NCI-H2107 treated with DMSO at 0.1 percent for 48 hours (cell line): ENCODE measurements at regions not wholly inside any gene's neighbourhood (a gene's known extent, or its start where the extent isn't known, plus 50 kb on each side); places are given as distances from the start of the nearest gene placed in this dataset.
"Not testable (repeated sequence)": the region's sequence is repeated elsewhere in the genome, so short reads cannot be mapped to it uniquely, and the experiment has no call there.

ENCODE experiments used
- DNase-seq: peaks from one replicate; lab custom pipeline; 2025; ENCODE audit not compliant: unreplicated experiment; lab: John Stamatoyannopoulos, UW

DNA sequence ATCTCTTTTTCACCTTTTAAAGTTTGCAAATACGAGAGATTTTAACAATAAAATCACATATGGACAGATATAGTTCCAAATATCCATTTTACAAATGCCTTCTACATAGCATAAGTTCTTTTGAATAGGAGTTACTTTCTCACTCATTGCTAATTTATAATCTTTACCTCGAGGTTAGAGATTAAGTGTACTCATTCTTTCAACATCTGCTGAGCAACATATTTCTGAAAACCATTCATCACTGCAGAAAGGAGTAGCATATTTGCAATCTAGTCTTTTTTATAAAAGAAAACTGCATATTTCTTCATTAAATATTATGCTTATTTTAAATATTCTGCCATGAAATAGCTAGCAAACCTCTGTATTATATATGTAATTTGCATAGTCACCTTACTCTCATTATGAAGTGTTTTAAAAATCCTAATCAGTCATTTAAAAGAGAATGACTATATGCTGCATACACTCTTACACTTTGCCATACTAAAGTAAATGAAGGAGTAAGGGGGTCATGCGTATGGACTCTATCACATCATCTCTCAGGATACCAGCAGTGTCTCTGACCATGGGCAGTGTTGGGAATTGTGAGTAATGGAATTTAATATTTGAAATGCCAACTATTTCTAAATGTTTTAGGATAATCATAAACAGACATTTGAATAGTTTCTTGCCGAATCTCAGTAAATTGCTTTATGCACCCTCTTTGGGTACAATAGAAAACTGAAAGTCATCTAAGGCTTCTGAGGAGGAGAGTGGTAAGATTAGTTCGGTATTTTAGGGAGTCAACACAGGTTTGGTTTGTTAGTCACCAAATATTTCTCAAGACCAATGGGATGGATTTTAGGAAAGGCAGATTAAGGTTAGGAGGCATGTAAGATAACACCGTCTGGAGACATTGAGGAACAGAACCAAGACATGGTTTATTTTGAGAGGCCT, 524.8 kb upstream of the ATP2B1 start:
- DNase-seq = no peak

DNA sequence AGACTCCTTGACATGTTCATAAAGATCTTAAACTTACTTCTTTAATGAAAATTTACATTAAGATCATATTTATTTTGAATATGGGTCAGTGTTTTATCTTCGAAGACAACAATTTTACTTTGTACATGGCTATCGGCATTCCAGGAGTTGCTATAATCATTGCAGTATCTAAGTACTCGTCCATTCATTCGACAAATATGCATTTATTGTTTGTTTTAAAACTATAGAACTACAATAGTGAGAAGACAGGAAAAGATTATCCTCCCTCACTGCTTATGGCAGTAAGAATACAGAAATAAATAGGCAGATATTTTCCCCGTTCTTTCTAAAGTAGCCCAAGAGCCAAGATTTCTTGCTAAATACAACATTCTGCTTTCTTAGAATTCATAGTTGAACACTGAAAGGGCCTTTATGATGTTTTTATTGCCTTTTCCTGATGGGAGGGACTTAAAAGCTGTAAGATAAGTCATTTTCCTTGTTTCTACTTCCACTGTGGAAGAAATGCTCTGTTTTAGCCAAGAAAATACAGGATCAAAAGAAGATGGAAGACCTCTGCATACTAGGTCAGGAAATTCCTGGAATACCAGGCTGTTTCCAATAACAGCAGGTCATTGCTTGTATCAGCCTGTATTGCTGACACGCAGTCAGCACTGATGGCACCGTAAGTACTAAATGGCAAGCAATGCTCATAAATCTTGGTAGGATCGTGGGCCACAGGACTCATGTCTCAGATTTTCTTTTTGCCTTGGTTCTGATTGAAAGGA, 521.0 kb upstream of the ATP2B1 start:
- no peak for DNase-seq

DNA sequence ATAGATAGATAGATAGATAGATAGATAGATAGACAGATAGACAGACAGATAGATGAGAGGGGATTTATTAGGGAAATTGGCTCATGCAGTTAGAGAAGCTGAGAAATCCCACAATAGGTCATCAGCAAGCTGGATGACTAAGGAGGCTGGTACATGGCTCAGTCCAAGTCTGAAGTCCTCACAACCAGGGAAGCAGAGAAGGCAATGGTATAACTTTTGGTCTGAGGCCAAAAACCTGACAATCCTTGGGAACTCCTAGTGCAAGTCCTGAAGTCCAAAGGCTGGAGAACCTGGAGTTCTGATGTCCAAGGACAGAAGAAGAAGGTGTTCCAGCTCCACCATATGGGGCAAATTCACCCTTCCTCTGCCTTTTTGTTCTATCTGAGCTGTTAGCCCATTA, 517.6 kb upstream of the ATP2B1 start:
- DNase-seq = no peak

DNA sequence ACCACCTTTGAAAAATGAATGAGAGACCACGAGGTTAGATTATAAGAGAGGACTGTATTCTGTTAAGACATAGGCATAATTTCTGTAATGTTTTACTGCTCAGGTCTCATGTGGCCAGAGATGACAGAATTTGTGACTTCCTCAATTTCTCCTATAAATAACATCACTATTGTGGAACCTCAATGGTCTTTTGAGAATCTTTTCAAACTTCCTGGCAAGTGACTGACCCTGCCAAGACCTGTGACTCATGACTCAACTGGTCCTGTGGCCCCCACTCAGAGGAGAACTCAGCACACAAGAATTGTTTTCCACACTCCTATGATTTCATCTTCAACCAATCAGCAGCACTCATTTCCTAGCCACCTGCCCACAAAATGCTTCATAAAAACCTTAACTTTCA, 508.2 kb upstream of the ATP2B1 start:
- no peak for DNase-seq

DNA sequence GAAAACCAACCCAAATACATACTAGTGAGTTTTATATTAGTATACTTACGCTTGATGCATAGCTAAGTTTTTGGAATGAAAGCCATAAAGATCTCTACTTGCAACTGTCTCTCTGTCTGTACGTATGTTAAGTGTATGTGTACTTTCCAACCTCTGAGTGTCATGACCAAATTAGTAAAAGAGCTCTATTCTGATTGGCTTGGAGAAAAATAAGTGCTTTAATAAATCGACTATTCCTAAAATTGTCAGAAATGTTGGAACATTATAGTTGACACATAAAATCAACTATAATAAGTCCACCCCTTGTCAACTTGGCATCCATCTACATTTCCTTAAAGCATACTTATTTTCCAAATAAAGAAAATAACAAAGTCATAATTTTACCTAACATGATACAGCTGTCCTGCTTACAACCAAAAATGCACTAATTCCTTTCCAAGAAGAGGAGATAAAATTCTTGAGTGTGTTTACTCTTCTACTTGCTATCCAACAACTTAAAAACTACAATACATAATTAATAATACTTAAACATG, 507.4 kb upstream of the ATP2B1 start:
- DNase-seq = no peak

DNA sequence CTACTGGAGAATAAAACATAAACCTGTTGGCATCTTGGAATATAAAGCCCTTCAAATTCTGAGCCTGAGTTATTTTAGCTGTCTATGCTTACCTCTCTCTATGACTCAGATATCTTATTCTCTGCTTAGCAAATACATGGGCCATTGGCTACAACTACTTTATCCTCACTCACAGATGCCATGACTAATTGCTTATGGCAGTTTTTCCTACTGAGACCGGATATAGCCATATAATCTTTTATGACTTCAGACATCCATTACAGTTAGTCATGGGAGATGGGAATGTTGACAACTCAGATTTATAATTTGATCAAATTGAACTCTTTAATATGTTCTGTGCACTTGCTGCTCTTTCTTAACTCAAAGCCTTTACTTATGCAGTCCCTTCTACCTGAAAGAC, 502.4 kb upstream of the ATP2B1 start:
- DNase-seq = no peak

DNA sequence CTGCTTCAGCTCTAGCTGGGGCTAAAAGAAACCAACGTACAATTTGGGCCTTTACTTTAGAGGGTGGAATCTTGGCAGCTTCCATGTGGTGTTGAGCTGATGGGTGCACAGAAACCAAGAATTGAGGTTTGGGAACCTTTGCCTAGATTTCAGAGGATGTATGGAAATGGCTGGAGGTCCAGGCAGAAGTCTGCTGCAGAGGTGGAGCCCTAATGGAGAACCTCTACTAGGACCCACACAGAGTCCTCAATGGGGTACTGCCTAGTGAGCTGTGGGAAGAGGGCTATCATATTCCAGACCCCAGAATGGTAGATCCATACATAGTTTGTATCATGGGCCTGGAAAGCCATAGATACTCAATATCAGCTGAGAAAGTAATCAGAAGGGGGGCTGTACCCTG, 500.4 kb upstream of the ATP2B1 start:
- DNase-seq = no peak

DNA sequence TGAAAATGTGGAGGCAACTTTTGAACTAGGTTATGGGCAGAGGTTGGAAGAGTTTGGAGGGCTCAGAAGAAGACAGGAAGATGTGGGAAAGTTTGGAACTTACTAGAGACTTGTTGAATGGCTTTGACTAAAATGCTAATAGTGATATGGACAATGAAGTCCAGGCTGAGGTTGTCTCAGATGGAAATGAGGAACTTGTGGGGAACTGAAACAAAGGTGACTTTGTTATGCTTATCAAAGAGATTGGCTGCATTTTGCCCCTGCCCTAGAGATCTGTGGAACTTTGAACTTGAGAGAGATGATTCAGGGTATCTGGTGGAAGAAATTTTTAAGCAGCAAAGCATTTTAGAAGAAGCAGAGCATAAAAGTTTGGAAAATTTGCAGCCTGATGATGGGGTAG, 499.7 kb upstream of the ATP2B1 start:
- DNase-seq = not testable (repeated sequence)

DNA sequence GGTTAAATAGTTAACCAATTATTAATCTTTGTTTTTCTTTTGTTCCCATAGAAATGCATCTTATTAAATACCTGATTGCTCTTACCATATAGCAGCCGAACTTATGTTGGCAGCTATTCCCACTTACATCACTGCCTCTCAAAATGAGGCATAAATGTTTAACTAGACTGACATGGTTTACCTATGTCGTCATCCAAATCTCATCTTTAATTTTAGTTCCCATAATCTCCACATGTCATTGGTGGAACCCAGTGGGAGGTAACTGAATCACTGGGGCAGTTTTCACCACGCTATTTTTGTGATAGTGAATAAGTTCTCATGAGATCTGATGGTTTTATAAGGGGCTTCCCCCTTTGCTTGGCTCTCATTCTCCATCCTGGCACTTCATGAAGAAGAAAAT, 499.2 kb upstream of the ATP2B1 start:
- DNase-seq = no peak

DNA sequence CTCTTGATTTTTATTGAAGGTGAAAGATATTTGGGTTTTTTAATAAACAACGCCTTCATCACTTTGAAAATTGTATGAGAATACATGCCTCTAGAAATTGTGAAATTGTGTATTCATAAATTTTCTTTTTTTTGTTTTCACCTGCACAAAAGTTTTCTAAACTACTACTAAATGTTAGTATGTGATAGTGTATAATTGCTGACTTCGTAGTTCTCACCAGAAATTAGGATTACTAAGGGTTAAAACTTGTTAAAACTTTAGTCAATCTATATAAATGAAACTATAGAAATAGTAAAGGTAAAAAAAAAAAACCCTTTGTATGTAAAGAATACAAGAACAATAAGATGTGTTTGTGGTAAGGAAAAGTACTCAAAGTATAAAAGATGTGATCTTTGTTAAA, 496.5 kb upstream of the ATP2B1 start:
- no peak for DNase-seq

DNA sequence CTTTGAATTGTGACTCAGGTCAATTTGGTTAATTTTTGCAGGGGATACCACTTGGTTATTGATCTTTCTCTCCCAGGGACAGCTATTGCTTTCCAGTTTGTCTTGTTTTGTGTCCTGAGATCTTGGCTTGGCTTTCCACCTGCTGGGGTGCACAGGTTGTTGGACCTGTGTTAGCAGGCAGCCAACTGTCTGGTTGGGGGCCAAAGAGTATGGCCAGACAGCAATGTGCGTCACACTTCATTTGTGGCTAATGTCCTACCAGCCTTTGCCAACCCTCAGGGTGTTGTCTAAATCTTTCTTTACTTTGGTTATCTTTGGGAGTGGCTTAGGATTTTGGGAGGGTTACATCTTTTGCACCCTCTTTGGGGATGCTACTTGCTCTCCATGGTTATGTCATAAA, 494.9 kb upstream of the ATP2B1 start:
- no peak for DNase-seq

DNA sequence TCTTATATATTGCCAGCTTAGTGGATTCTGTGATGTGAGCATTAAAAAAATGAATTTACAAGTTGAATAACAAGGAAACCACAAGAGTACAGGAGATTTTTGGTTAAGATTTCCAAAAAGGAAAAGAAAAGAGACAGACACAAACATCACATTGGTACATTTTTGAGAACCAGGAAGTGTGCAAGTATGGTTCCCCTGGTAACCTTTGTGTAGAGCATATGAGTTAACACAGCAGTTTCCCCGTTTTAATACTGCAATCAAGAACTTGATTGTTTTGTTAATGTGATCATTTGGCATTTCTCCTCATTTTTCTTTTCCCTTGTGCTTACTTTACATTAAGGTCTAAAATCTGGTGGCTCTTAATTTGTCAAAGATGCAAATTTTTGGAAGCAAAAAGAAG, 490.4 kb upstream of the ATP2B1 start:
- no peak for DNase-seq

DNA sequence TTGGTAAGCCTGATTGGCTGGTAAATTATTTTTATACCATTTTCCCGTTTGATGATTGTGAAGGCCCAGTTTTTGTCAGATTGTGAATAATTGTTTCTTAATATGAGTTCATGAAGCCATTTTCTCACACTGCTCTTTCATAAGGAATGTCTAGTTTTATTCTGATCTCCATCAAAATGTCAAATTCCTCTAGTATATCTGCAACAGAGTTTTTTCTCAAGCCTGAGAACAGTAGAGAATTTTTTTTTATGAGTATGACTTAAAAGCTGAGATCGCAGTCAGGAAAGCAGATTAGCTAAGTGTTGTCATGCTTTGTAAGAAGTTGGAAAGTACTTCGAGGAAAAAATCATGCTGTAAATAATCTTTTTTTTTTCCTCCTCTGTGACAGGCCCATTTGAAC, 484.9 kb upstream of the ATP2B1 start:
- DNase-seq = no peak

DNA sequence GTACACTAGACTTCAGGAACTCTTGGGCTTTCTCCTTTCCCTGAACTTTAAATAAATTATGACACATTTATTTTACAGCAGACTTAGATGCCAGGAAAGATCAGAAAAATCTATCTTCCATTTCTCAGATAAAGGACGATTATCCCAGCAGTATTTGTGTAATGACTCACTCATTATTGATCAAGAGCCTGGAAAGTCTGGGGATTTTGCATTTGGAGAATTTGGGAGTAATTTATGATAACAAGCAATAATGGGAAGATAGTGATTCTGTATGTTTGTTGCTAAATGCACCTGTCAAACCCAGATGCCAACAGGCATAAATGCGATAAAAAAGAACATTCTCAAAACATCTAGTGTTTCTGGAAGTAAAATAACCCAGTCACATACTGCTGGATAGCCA, 480.2 kb upstream of the ATP2B1 start:
- no peak for DNase-seq

DNA sequence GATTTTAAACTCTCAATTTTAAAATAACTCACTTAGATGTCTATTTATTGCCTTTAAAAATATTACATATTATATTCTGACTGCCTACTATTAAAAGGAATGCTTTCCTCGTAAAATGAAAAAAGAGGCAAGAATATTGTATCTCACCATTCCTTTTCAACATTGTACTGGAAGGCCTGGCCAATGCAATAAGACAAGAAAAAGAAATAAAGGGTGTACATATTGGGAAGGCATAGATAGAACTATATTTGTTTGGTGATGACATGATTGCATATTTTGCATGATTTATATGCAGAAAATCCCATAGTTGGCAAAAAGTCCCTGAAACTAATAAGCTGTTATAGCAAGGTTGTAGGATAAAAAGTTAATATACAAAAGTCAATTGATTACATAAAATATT, 474.6 kb upstream of the ATP2B1 start:
- no peak for DNase-seq

DNA sequence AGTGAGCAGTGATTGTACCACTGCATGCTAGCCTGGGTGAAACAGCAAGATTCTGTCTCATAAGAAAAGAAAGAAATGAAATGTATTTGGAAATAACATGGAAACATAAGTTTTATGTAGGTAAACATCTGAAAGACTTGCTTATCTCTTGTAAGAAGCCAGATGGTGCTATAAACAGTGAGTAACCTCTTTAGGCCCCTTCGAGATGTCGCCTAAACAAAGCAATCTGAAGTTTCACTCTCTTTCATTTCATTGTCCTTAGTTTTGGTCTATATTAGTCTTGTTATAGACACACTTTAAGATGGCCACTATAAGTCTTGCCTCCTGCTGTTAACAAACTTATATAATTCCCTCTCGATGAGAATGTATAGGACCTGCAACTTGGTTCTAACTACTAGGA, 472.6 kb upstream of the ATP2B1 start:
- DNase-seq = no peak

DNA sequence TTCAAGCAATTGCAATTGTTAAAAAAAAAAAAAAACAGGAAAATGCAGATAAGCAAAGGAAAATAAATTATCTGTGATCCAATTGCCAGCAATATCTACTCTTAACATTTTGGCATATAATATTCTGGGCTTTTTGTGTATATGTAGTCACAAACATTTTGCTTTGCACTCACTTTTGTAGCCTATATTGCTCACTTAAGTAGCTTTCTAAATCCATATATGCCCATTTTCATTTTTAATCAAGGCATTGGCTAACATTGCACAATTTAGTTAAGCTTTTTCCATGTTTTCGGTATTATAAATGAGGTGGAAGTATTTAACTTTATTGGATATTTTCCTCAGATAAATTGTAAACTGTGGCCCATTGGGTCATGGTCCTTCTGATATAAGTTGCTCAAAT, 466.3 kb upstream of the ATP2B1 start:
- no peak for DNase-seq

DNA sequence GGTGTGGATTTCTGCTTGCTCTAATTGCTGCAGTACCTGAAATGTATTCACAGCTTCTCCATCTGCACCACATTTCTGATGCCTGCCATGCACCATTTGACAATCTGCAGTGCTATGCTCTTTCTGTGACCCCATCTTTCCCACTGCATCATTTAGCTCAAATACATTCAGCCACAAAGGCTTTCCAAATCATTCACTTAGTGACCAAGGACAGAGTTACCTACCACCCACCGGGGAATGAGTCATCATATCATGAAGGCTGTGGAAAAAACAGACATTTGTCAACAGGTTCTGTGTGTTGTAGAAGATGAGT, 465.5 kb upstream of the ATP2B1 start:
- no peak for DNase-seq

DNA sequence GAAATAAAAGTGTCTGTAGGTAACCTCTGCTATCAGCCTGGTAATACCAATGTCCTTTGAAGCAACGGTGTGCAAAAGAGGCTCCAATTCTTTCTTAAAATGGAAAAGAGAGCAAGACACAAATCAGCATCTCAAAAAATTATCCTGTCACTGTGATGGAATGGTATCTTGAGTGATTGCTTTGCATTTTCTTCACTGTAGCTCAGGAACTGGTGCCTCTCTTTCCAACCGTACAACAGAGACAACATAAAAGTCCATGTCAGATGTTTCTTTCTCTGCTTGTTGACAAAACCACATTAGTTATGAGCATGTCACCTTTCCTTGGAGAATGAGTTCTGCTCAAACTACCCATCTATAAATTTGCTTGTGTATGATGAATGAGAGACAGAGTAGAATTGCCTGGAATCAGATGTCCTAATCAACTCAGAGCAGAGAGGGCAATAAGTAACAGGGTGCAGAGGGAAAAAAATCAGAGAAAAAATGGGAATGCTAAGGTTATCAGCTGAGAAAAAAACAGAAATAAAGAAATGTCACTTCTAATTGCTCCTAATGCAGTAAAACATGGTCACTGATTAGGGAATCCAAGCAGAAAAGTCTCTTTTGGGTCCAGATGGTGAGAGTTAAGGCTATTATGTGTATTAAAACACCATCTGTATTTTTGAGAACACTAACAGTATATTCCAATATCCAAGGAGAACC, 465.0 kb upstream of the ATP2B1 start:
- no peak for DNase-seq

DNA sequence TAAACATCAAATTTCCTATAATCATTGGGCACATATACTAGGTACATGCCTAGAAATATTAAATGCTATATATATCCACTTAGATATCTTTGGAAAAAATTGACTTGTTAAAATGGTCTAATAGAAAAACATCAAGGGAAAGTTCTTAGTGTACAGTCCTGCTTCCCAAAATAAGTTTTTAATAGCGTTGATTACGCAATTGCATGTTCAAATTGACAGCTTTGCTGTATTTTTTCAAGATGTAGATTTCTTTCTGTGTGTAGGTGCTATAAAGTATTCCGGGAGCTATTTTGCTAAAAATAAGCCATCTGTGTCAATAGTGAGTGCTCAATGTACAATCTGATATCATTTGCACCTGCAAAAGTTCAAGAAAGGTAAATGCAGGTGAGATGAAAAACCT, 463.9 kb upstream of the ATP2B1 start:
- DNase-seq = no peak

DNA sequence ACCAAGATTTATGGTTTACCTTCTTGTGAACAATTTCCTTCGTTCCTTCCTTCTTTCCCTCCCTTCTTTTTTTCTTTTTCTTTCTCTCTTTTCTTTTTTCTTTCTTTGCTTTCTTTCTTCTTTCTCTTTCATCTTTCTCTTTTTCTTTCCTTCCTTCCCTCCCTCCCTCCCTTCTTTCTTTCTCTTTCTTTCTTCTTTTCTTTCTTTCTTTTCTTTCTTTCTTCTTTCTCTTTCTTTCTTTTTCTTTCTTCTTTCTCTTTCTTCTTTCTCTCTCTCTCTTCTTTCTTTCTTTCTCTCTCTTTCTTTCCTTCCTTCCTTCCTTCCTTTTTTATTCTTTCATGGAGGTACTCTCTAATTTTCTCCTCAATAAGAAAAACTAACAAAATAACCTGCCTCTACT, 462.1 kb upstream of the ATP2B1 start:
- DNase-seq = no peak
